SK-N-SH treated with all-trans-retinoic acid at 6 μM for 48 hours (cell line): ENCODE measurements at regions not wholly inside any gene's neighbourhood (a gene's known extent, or its start where the extent isn't known, plus 50 kb on each side); places are given as distances from the start of the nearest gene placed in this dataset.

Source experiments
- ATAC-seq: fragments of 200-7000 bp; cut with Tn5 transposase; 3 replicates; pipeline ENCODE4 v1.9.1; 2020; ENCODE audit warnings: mild to moderate bottlenecking, moderate library complexity
- ARNTL ChIP-seq: fragments of 450-650 bp; formaldehyde crosslinking; IDR thresholded peaks from 2 replicates; pipeline ENCODE4 v1.5.0; 2020; ENCODE audit warnings: low read depth, mild to moderate bottlenecking, moderate library complexity, borderline replicate concordance
- BACH2 ChIP-seq: fragments of 250-450 bp; sonication (Bioruptor Pico); IDR thresholded peaks from 2 replicates; pipeline ENCODE4 v1.9.0; 2021; ENCODE audit warnings: mild to moderate bottlenecking, borderline replicate concordance
- ESRRG ChIP-seq: fragments of 250-450 bp; sonication (Bioruptor Pico); IDR thresholded peaks from 2 replicates; pipeline ENCODE4 v1.6.1; 2021; ENCODE audit warnings: mild to moderate bottlenecking
- GLIS3 ChIP-seq: fragments of 250-450 bp; sonication (Bioruptor Pico); IDR thresholded peaks from 2 replicates; pipeline ENCODE4 v1.5.0; 2020; ENCODE audit warnings: mild to moderate bottlenecking, moderate library complexity
- ISL1 ChIP-seq: fragments of 250-450 bp; sonication (Bioruptor Pico); IDR thresholded peaks from 2 replicates; pipeline ENCODE4 v2.1.2; 2022; ENCODE audit warnings: mild to moderate bottlenecking, moderate library complexity
- OSR1 ChIP-seq: fragments of 250-450 bp; sonication (Bioruptor Pico); IDR thresholded peaks from 2 replicates; pipeline ENCODE4 v1.8.0; 2022; ENCODE audit warnings: moderate library complexity, mild to moderate bottlenecking, inconsistent platforms
- PPARA ChIP-seq: fragments of 250-450 bp; sonication (Bioruptor Pico); IDR thresholded peaks from 2 replicates; pipeline ENCODE4 v1.5.0; 2020; ENCODE audit warnings: mild to moderate bottlenecking, borderline replicate concordance
- RARB ChIP-seq: fragments of 250-450 bp; sonication (Bioruptor Pico); IDR thresholded peaks from 2 replicates; pipeline ENCODE4 v1.8.0; 2021; ENCODE audit warnings: mild to moderate bottlenecking, moderate library complexity
- SNAI2 ChIP-seq: fragments of 250-450 bp; sonication (Bioruptor Pico); IDR thresholded peaks from 2 replicates; pipeline ENCODE4 v1.5.0; 2020; ENCODE audit warnings: mild to moderate bottlenecking, moderate library complexity
- TCF4 ChIP-seq: fragments of 250-450 bp; sonication (Bioruptor Pico); IDR thresholded peaks from 2 replicates; pipeline ENCODE4 v1.8.0; 2021; ENCODE audit warnings: mild to moderate bottlenecking, moderate library complexity, borderline replicate concordance
- TOX ChIP-seq: fragments of 250-450 bp; sonication (Bioruptor Pico); IDR thresholded peaks from 2 replicates; pipeline ENCODE4 v1.8.0; 2021; ENCODE audit warnings: mild to moderate bottlenecking, moderate library complexity, borderline replicate concordance
- ZC3H10 ChIP-seq: fragments of 250-450 bp; sonication (Bioruptor Pico); IDR thresholded peaks from 2 replicates; pipeline ENCODE4 v1.5.1; 2021; ENCODE audit warnings: mild to moderate bottlenecking, moderate library complexity
- ZFP3 ChIP-seq: fragments of 250-450 bp; sonication (Bioruptor Pico); IDR thresholded peaks from 2 replicates; pipeline ENCODE4 v1.5.0; 2020; ENCODE audit warnings: mild to moderate bottlenecking, moderate library complexity
- ZFP30 ChIP-seq: fragments of 450-650 bp; formaldehyde crosslinking; IDR thresholded peaks from 2 replicates; pipeline ENCODE4 v1.5.0; 2022; ENCODE audit warnings: mild to moderate bottlenecking, moderate library complexity
- ZNF565 ChIP-seq: fragments of 450-650 bp; formaldehyde crosslinking; conservative IDR thresholded peaks from 2 replicates; pipeline ENCODE4 v1.5.0; 2020; ENCODE audit warnings: low read depth, mild to moderate bottlenecking, moderate library complexity
- ZNF70 ChIP-seq: fragments of 450-650 bp; formaldehyde crosslinking; IDR thresholded peaks from 2 replicates; pipeline ENCODE4 v1.5.0; 2020; ENCODE audit warnings: mild to moderate bottlenecking, moderate library complexity
- ZNF8 ChIP-seq: fragments of 450-650 bp; formaldehyde crosslinking; IDR thresholded peaks from 2 replicates; pipeline ENCODE4 v1.5.0; 2020; ENCODE audit warnings: mild to moderate bottlenecking, moderate library complexity
- TF ChIP-seq, protein P1 (sequence below): fragments of 250-450 bp; sonication (Bioruptor Pico); IDR thresholded peaks from 2 replicates; pipeline ENCODE4 v1.8.0; 2021; ENCODE audit warnings: low read depth, mild to moderate bottlenecking, moderate library complexity, borderline replicate concordance
- TF ChIP-seq, protein P2 (sequence below): fragments of 250-450 bp; sonication (Bioruptor Pico); IDR thresholded peaks from 2 replicates; pipeline ENCODE4 v1.5.1; 2020; ENCODE audit warnings: low read depth, mild to moderate bottlenecking, moderate library complexity
- TF ChIP-seq, protein P3 (sequence below): fragments of 250-450 bp; sonication (Bioruptor Pico); IDR thresholded peaks from 2 replicates; pipeline ENCODE4 v1.5.1; 2021; ENCODE audit warnings: mild to moderate bottlenecking, moderate library complexity
- TF ChIP-seq, protein P4 (sequence below): fragments of 250-450 bp; sonication (Bioruptor Pico); IDR thresholded peaks from 2 replicates; pipeline ENCODE4 v1.5.0; 2020; ENCODE audit warnings: mild to moderate bottlenecking, moderate library complexity
- TF ChIP-seq, protein P5 (sequence below): fragments of 250-450 bp; sonication (Bioruptor Pico); IDR thresholded peaks from 2 replicates; pipeline ENCODE4 v1.8.0; 2020; ENCODE audit warnings: mild to moderate bottlenecking, moderate library complexity, borderline replicate concordance

DNA sequence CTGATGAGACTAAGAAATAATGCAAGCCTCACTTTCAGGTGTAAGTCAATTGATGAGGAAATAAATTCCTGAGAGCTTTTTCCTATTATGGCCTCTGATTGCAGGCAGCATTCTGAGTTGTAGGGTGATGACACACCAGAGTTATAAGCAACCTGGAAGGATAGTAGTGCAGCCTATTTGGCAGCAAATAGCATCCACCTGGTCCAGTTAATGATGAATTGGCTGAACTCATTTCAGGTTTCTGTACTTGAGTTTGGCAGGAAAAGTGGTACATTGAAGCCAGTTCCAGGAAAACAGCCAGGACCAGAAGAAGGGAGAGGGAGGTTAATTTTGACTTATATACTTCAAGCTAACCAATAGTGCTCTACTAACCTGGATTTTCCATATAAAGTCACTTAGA lies 316.8 kb downstream of the NAF1 start (continued):
- TF ChIP-seq RARB (no peak), SNAI2 (CRISPR knock-in tag) (no peak), ZNF8 (CRISPR knock-in tag) (no peak), ESRRG (no peak), ZNF565 (CRISPR knock-in tag) (no peak), BACH2 (CRISPR knock-in tag) (no peak)
- TF ChIP-seq, protein P1, sequence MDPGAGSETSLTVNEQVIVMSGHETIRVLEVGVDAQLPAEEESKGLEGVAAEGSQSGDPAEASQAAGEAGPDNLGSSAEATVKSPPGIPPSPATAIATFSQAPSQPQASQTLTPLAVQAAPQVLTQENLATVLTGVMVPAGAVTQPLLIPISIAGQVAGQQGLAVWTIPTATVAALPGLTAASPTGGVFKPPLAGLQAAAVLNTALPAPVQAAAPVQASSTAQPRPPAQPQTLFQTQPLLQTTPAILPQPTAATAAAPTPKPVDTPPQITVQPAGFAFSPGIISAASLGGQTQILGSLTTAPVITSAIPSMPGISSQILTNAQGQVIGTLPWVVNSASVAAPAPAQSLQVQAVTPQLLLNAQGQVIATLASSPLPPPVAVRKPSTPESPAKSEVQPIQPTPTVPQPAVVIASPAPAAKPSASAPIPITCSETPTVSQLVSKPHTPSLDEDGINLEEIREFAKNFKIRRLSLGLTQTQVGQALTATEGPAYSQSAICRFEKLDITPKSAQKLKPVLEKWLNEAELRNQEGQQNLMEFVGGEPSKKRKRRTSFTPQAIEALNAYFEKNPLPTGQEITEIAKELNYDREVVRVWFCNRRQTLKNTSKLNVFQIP (CRISPR knock-in tag): no peak

DNA sequence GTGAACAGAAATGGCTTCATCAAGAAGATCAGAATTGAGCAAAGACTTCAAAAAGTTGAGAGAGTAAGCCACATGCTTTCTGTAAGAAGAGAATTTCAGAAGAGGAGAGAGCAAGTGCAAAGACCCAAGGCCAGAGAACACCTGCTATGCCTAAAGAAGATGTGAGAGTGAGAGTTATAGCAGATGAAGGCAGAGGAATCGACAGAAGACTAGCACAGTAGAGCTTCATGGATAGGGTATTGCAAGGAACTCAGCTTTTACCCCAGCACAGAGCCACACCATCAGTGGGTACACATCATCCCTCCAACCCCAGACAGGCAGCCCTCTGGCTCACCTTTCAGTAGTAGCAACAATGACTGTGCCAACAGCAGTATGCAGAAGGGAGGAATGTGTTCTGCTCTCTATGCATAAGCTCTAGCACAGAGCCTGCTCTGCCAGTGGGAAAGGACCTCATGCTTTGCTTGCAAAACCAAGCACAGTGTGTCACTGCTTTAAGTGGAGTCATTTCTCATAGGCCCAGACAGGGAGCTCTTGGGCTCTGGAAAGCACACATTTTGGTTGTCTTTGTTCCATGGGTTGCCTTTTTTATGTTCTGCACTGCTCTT lies 318.6 kb downstream of the NAF1 start:
- ATAC-seq: no peak
- no peak for TF ChIP-seq ARNTL (CRISPR knock-in tag)
- TF ChIP-seq, protein P1 (CRISPR knock-in tag): no peak
- no peak for TF ChIP-seq RARB
- TF ChIP-seq ZNF565 (CRISPR knock-in tag): no peak
- TF ChIP-seq ISL1 (CRISPR knock-in tag): no peak
- TF ChIP-seq BACH2 (CRISPR knock-in tag): no peak
- TF ChIP-seq ZNF8 (CRISPR knock-in tag): no peak
- no peak for TF ChIP-seq ZFP30 (CRISPR knock-in tag)
- TF ChIP-seq GLIS3: no peak
- TF ChIP-seq ZC3H10 (CRISPR knock-in tag): no peak
- TF ChIP-seq, protein P2, sequence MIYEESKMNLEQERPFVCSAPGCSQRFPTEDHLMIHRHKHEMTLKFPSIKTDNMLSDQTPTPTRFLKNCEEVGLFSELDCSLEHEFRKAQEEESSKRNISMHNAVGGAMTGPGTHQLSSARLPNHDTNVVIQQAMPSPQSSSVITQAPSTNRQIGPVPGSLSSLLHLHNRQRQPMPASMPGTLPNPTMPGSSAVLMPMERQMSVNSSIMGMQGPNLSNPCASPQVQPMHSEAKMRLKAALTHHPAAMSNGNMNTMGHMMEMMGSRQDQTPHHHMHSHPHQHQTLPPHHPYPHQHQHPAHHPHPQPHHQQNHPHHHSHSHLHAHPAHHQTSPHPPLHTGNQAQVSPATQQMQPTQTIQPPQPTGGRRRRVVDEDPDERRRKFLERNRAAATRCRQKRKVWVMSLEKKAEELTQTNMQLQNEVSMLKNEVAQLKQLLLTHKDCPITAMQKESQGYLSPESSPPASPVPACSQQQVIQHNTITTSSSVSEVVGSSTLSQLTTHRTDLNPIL (CRISPR knock-in tag): no peak
- TF ChIP-seq PPARA (CRISPR knock-in tag): no peak
- no peak for TF ChIP-seq TOX
- TF ChIP-seq SNAI2 (CRISPR knock-in tag): no peak
- no peak for TF ChIP-seq OSR1 (CRISPR knock-in tag)
- no peak for TF ChIP-seq ESRRG
- no peak for TF ChIP-seq ZNF70 (CRISPR knock-in tag)

DNA sequence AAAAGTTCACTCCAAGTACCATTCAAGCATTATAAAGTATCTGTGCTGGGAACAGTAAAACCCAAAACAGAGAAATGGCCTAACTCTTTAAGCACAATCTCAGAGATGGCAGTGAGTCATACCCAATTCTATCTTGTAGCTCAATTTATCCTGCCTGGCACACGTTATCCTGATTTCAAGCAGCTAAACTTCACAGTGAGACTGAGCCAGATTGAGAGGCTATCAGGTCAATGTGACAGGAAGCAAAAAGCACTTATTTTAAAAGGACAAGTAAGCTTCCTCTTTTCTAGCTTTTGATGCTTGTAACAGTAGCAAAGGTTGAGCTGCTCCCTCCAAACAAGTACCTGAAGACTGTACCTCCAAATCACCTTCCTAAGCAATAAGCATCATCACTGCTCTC lies 324.9 kb downstream of the NAF1 start:
- no peak for TF ChIP-seq ZNF8 (CRISPR knock-in tag)
- no peak for TF ChIP-seq ARNTL (CRISPR knock-in tag)
- TF ChIP-seq ZNF565 (CRISPR knock-in tag): no peak
- no peak for TF ChIP-seq TOX
- no peak for TF ChIP-seq SNAI2 (CRISPR knock-in tag)
- TF ChIP-seq, protein P3, sequence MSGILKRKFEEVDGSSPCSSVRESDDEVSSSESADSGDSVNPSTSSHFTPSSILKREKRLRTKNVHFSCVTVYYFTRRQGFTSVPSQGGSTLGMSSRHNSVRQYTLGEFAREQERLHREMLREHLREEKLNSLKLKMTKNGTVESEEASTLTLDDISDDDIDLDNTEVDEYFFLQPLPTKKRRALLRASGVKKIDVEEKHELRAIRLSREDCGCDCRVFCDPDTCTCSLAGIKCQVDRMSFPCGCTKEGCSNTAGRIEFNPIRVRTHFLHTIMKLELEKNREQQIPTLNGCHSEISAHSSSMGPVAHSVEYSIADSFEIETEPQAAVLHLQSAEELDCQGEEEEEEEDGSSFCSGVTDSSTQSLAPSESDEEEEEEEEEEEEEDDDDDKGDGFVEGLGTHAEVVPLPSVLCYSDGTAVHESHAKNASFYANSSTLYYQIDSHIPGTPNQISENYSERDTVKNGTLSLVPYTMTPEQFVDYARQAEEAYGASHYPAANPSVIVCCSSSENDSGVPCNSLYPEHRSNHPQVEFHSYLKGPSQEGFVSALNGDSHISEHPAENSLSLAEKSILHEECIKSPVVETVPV: no peak
- no peak for TF ChIP-seq GLIS3
- no peak for TF ChIP-seq TCF4 (CRISPR knock-in tag)
- TF ChIP-seq OSR1 (CRISPR knock-in tag): no peak
- TF ChIP-seq ZNF70 (CRISPR knock-in tag): no peak
- TF ChIP-seq, protein P4, sequence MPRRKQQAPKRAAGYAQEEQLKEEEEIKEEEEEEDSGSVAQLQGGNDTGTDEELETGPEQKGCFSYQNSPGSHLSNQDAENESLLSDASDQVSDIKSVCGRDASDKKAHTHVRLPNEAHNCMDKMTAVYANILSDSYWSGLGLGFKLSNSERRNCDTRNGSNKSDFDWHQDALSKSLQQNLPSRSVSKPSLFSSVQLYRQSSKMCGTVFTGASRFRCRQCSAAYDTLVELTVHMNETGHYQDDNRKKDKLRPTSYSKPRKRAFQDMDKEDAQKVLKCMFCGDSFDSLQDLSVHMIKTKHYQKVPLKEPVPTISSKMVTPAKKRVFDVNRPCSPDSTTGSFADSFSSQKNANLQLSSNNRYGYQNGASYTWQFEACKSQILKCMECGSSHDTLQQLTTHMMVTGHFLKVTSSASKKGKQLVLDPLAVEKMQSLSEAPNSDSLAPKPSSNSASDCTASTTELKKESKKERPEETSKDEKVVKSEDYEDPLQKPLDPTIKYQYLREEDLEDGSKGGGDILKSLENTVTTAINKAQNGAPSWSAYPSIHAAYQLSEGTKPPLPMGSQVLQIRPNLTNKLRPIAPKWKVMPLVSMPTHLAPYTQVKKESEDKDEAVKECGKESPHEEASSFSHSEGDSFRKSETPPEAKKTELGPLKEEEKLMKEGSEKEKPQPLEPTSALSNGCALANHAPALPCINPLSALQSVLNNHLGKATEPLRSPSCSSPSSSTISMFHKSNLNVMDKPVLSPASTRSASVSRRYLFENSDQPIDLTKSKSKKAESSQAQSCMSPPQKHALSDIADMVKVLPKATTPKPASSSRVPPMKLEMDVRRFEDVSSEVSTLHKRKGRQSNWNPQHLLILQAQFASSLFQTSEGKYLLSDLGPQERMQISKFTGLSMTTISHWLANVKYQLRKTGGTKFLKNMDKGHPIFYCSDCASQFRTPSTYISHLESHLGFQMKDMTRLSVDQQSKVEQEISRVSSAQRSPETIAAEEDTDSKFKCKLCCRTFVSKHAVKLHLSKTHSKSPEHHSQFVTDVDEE (CRISPR knock-in tag): no peak
- TF ChIP-seq ZFP3 (CRISPR knock-in tag): no peak
- no peak for TF ChIP-seq ISL1 (CRISPR knock-in tag)
- TF ChIP-seq RARB: no peak
- TF ChIP-seq, protein P5, sequence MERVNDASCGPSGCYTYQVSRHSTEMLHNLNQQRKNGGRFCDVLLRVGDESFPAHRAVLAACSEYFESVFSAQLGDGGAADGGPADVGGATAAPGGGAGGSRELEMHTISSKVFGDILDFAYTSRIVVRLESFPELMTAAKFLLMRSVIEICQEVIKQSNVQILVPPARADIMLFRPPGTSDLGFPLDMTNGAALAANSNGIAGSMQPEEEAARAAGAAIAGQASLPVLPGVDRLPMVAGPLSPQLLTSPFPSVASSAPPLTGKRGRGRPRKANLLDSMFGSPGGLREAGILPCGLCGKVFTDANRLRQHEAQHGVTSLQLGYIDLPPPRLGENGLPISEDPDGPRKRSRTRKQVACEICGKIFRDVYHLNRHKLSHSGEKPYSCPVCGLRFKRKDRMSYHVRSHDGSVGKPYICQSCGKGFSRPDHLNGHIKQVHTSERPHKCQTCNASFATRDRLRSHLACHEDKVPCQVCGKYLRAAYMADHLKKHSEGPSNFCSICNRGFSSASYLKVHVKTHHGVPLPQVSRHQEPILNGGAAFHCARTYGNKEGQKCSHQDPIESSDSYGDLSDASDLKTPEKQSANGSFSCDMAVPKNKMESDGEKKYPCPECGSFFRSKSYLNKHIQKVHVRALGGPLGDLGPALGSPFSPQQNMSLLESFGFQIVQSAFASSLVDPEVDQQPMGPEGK (CRISPR knock-in tag): no peak
- TF ChIP-seq BACH2 (CRISPR knock-in tag): no peak
- no peak for ATAC-seq
